Endothelial cell of umbilical vein (primary cell): ENCODE measurements at regions not wholly inside any gene's neighbourhood (a gene's known extent, or its start where the extent isn't known, plus 50 kb on each side); places are given as distances from the start of the nearest gene placed in this dataset.

Experiments
- BruUV-seq: library from RNA; stranded (reverse); fragments of 400-500 nt; replicated peaks from 2 replicates; lab custom pipeline; 2021; lab: Mats Ljungman, UMichigan
- CTCF ChIA-PET: fragments of 300-600, 350-600 bp; sonication (Branson Sonifier 250); formaldehyde crosslinking; loops from one replicate; lab custom pipeline; 2021; ENCODE audit warnings: antibody characterized with exemption, inconsistent platforms; lab: Charles Lee
- POLR2A ChIA-PET: fragments of 300-600, 350-600 bp; sonication (Branson Sonifier 250); formaldehyde crosslinking; loops from one replicate; lab custom pipeline; 2021; ENCODE audit warnings: antibody characterized with exemption, inconsistent platforms; lab: Charles Lee
- DNase-seq: peaks from one replicate; pipeline ENCODE4 v3.0.0-alpha.2; 2011; ENCODE audit warnings: low read depth, low spot score
- FAIRE-seq: peaks from 2 replicates; lab custom pipeline; 2011; peaks lifted over from hg19 to GRCh38; lab: Jason Lieb, UNC
- H2AFZ ChIP-seq: 2 replicates; pipeline ENCODE4 v1.6.0; 2012; ENCODE audit warnings: low read depth, low read length, control low read depth, inconsistent platforms
- H3K27ac ChIP-seq: 2 replicates; pipeline ENCODE4 v1.5.1; 2011; ENCODE audit warnings: low read depth, mild to moderate bottlenecking, control low read depth, low read length, moderate library complexity; ENCODE audit not compliant: insufficient read depth
- H3K27me3 ChIP-seq, 2 experiments: 2 replicates each; pipeline versions ENCODE4 v1.6.0 to v1.6.1; 2011; ENCODE audit warnings: low read length in 2 of 2, mixed read lengths in 1 of 2; ENCODE audit not compliant: control insufficient read depth in 2 of 2, insufficient read depth in 2 of 2
- H3K36me3 ChIP-seq, 2 experiments: 2 replicates in 1 of 2; 3 replicates in 1 of 2; pipeline ENCODE4 v1.5.1; 2011; ENCODE audit warnings: low read length in 2 of 2, mild to moderate bottlenecking in 1 of 2, moderate library complexity in 1 of 2; ENCODE audit not compliant: control insufficient read depth in 2 of 2, insufficient read depth in 2 of 2; ENCODE audit errors: extremely low read depth in 1 of 2
- H3K4me1 ChIP-seq: 3 replicates; pipeline ENCODE4 v1.5.1; 2011; ENCODE audit warnings: mild to moderate bottlenecking, low read length; ENCODE audit not compliant: control insufficient read depth, insufficient read depth; ENCODE audit errors: extremely low read depth
- H3K4me2 ChIP-seq: 2 replicates; pipeline ENCODE4 v1.6.1; 2011; ENCODE audit warnings: low read length, control low read depth, mixed read lengths; ENCODE audit not compliant: insufficient read depth
- H3K4me3 ChIP-seq, 3 experiments: fragments of 200-600 bp in 1 of 3; sonication (generic), shearing (Covaris generic) in 1 of 3; replicated peaks in 1 of 3; 2 replicates each; pipeline ENCODE4 v1.5.1; 2011 to 2016; ENCODE audit warnings: control low read depth in 3 of 3, low read length in 3 of 3, mild to moderate bottlenecking in 2 of 3, inconsistent platforms in 1 of 3, low read depth in 1 of 3, moderate library complexity in 1 of 3; ENCODE audit not compliant: insufficient read depth in 1 of 3
- H3K79me2 ChIP-seq: 2 replicates; pipeline ENCODE4 v1.6.0; 2012; ENCODE audit warnings: low read length, inconsistent platforms; ENCODE audit not compliant: control insufficient read depth, insufficient read depth
- H3K9ac ChIP-seq: replicated peaks from 2 replicates; pipeline ENCODE3; 2011; ENCODE audit warnings: low read length, control low read depth; ENCODE audit not compliant: insufficient read depth; ENCODE audit errors: extremely low read depth
- H3K9me1 ChIP-seq: replicated peaks from 3 replicates; pipeline ENCODE4 v1.6.0; 2011; ENCODE audit warnings: mild to moderate bottlenecking, low read length; ENCODE audit not compliant: control insufficient read depth, insufficient read depth; ENCODE audit errors: extremely low read depth
- H3K9me3 ChIP-seq: replicated peaks from 2 replicates; pipeline ENCODE4 v1.5.1; 2012; ENCODE audit warnings: low read length, inconsistent platforms; ENCODE audit not compliant: control insufficient read depth, insufficient read depth
- H4K20me1 ChIP-seq: replicated peaks from 2 replicates; pipeline ENCODE3; 2011; ENCODE audit warnings: mild to moderate bottlenecking, low read length; ENCODE audit not compliant: control insufficient read depth, insufficient read depth; ENCODE audit errors: extremely low read depth
- CTCF ChIP-seq, 2 donors: IDR thresholded peaks; 1 replicate in 1 of 2; 2 replicates in 1 of 2; pipeline ENCODE4 v1.5.1; 2011; ENCODE audit warnings: low read length in 2 of 2, mild to moderate bottlenecking in 2 of 2, moderate library complexity in 2 of 2, control low read depth in 1 of 2, inconsistent platforms in 1 of 2, low read depth in 1 of 2; ENCODE audit not compliant: insufficient read depth in 1 of 2; ENCODE audit errors: extremely low read depth in 1 of 2
- EZH2 ChIP-seq: IDR thresholded peaks from 2 replicates; pipeline ENCODE4 v1.6.1; 2012; ENCODE audit warnings: borderline replicate concordance, low read depth, mild to moderate bottlenecking, moderate library complexity, low read length, inconsistent platforms; ENCODE audit not compliant: severe bottlenecking
- FOS ChIP-seq: IDR thresholded peaks from 2 replicates; pipeline ENCODE4 v1.6.1; 2011; ENCODE audit warnings: mild to moderate bottlenecking, low read length, moderate library complexity, borderline replicate concordance; ENCODE audit not compliant: insufficient read depth
- GATA2 ChIP-seq: IDR thresholded peaks from 2 replicates; pipeline ENCODE4 v1.7.0; 2011; ENCODE audit warnings: low read depth, mild to moderate bottlenecking, moderate library complexity, mixed read lengths, low read length; ENCODE audit not compliant: insufficient read length, insufficient read depth
- JUN ChIP-seq: IDR thresholded peaks from 2 replicates; pipeline ENCODE4 v1.6.1; 2011; ENCODE audit warnings: borderline replicate concordance, low read depth; ENCODE audit not compliant: insufficient read length, insufficient read depth
- MAX ChIP-seq: IDR thresholded peaks from 2 replicates; pipeline ENCODE4 v1.6.1; 2011; ENCODE audit not compliant: insufficient read depth, insufficient read length
- MYC ChIP-seq: IDR thresholded peaks from one replicate; pipeline ENCODE4 v1.6.1; 2011; ENCODE audit warnings: mild to moderate bottlenecking, low read depth, low read length
- POLR2A ChIP-seq: IDR thresholded peaks from 2 replicates; pipeline ENCODE4 v1.6.1; 2012; ENCODE audit warnings: low read depth, mild to moderate bottlenecking, control low read depth, low read length
- POLR2AphosphoS5 ChIP-seq: IDR thresholded peaks from 2 replicates; pipeline ENCODE4 v1.6.1; 2012; ENCODE audit warnings: low read depth, mild to moderate bottlenecking, control low read depth, low read length, moderate library complexity; ENCODE audit not compliant: insufficient read depth
- dilution Hi-C: fragments of 300-500 bp; cut with MboI; formaldehyde crosslinking; loops from one replicate; pipeline ENCODE4 v1.15.0; 2019; ENCODE audit warnings: low sequenced_read_pairs; ENCODE audit not compliant: extremely low pct_ligation_motif_present
- intact Hi-C: fragments of 100-400 bp; cut with micrococcal nuclease; formaldehyde crosslinking; loops from one replicate; pipeline ENCODE4 v1.10.0; 2022

- Histone ChIP-seq H3K4me1 (no peaks in the 10 kb centered on the region), H4K20me1 (no peaks in the 10 kb centered on the region), H3K4me2 (no peak overlapping the region), H3K79me2 (no peaks in the 10 kb centered on the region), H3K9me1 (no peaks in the 10 kb centered on the region), H3K4me3 (no peak overlapping the region), H3K36me3 (no peaks in the 10 kb centered on the region), H3K27me3 (no peaks in the 10 kb centered on the region), H3K27ac (no peak overlapping the region), H3K9ac (no peak overlapping the region), H2AFZ (no peak overlapping the region), H3K9me3 (no peaks in the 10 kb centered on the region)
- ChIA-PET POLR2A (no interaction called here), CTCF (no interaction called here)
- DNase-seq (no peak), FAIRE-seq (no peak)
- intact Hi-C loops (no loop called here), dilution Hi-C loops (no loop called here)
- no peak for TF ChIP-seq POLR2A
- TF ChIP-seq FOS: no peak
- no peak for TF ChIP-seq MAX
- TF ChIP-seq POLR2AphosphoS5: no peak
- TF ChIP-seq GATA2: no peak
- no peak for TF ChIP-seq EZH2
- no peak for TF ChIP-seq MYC
- TF ChIP-seq JUN: no peak
- TF ChIP-seq CTCF (IDR thresholded peaks at IDR 0.05; ENCODE audit: extremely low read depth in 1 of 2, insufficient read depth in 1 of 2, low read depth in 1 of 2, low read length in 2 of 2): no peak
- no TSS peak for BruUV-seq
Observed at GRCh38 chr15:70302360-70302759, 204.6 kb upstream of the TLE3 start.
